ENCODE measurements at regions not wholly inside any gene's neighbourhood (a gene's known extent, or its start where the extent isn't known, plus 50 kb on each side); places are given as distances from the start of the nearest gene placed in this dataset.

- no TSS peak for BruUV-seq (replicated peaks)
- Histone ChIP-seq H3K4me3 (no peak overlapping the region), H3K9me3 (replicated peaks; ENCODE audit: control insufficient read depth, insufficient read depth, low read length) (no peaks in the 10 kb centered on the region), H3K27ac (ENCODE audit: control insufficient read depth, insufficient read depth) (no peak overlapping the region), H3K36me3 (ENCODE audit: control insufficient read depth in 2 of 2, insufficient read depth in 2 of 2, low read length in 1 of 2) (no peaks in the 10 kb centered on the region), H3K79me2 (ENCODE audit: control insufficient read depth, insufficient read depth, low read length) (no peaks in the 10 kb centered on the region), H3K9ac (ENCODE audit: control insufficient read depth, insufficient read depth, low read length) (no peak overlapping the region), H3K4me1 (ENCODE audit: control insufficient read depth, insufficient read depth, low read length) (no peaks in the 10 kb centered on the region), H2AFZ (ENCODE audit: control insufficient read depth, low read depth, low read length) (no peak overlapping the region), H3K4me2 (ENCODE audit: control insufficient read depth, insufficient read depth) (no peak overlapping the region), H4K20me1 (ENCODE audit: control insufficient read depth, insufficient read depth) (no peaks in the 10 kb centered on the region), H3K27me3 (replicated peaks in 1 of 2; ENCODE audit: control insufficient read depth in 2 of 2, insufficient read depth in 2 of 2, low read length in 1 of 2) (no peaks in the 10 kb centered on the region)
- ChIA-PET SMC1A (ENCODE audit: uncharacterized antibody, unreplicated experiment) (interaction anchor here (1.0 kb wide), 1 partner anchor 84 kb away, joined by 4 read pairs; the partner anchor contains the start of genes CAGE1 and RIOK1), POLR2A (no interaction called here), RAD21 (ENCODE audit: unreplicated experiment) (no interaction called here), CTCF (no interaction called here)
- intact Hi-C loops (cut with micrococcal nuclease; ENCODE audit: unreplicated experiment): no loop called here
- ATAC-seq (no peak), DNase-seq (ENCODE audit: low read depth, low spot score) (no peak), FAIRE-seq (no peak)
- in situ Hi-C loops (cut with MboI): no loop called here
- TF ChIP-seq SP1 (IDR thresholded peaks at IDR 0.05; ENCODE audit: low read depth, low read length): no peak
- no peak for TF ChIP-seq ESRRA (IDR thresholded peaks at IDR 0.05; ENCODE audit: low read length)
- TF ChIP-seq REST (IDR thresholded peaks at IDR 0.05; ENCODE audit: low read depth, low read length): no peak
- no peak for TF ChIP-seq CTCF (IDR thresholded peaks at IDR 0.05 in 2 of 3, conservative IDR thresholded peaks at IDR 0.05 in 1 of 3; ENCODE audit: control insufficient read depth in 2 of 3, extremely low read depth in 1 of 3, insufficient read depth in 1 of 3, low read depth in 3 of 3, low read length in 3 of 3)
- no peak for TF ChIP-seq TBL1XR1 (IDR thresholded peaks at IDR 0.05; ENCODE audit: low read depth, low read length)
- TF ChIP-seq SMAD5 (IDR thresholded peaks at IDR 0.05; ENCODE audit: low read depth): no peak
- no peak for TF ChIP-seq ZBTB40 (IDR thresholded peaks at IDR 0.05; ENCODE audit: borderline replicate concordance)
- no peak for TF ChIP-seq ELK1 (IDR thresholded peaks at IDR 0.05; ENCODE audit: low read depth, low read length)
- WGBS (ENCODE audit: insufficient coverage, insufficient replicate concordance, low lambda C conversion rate, missing lambda C conversion rate): 60% methylated on average over 6 of the region's 7 CpGs
Observed at GRCh38 chr6:7473805-7474719, 67.4 kb upstream of the DSP start.

Measured in GM12878 (cell line).